ENCODE measurements at regions not wholly inside any gene's neighbourhood (a gene's known extent, or its start where the extent isn't known, plus 50 kb on each side); places are given as distances from the start of the nearest gene placed in this dataset.
A peak's percentile ranks its signal among the peaks of the same experiment; 100 is the strongest.
"Not testable (repeated sequence)": the region's sequence is repeated elsewhere in the genome, so short reads cannot be mapped to it uniquely, and the experiment has no call there.

- no peak for DNase-seq
Measured at GRCh38 chrX:555725-556666, 74.6 kb upstream of the SHOX start.

GRCh38 chrX:557601-558000 lies 73.0 kb upstream of the SHOX start:
- DNase-seq = not testable (repeated sequence)

GRCh38 chrX:559282-559681 lies 71.3 kb upstream of the SHOX start:
- not testable (repeated sequence) for DNase-seq

- DNase-seq = no peak
Measured at GRCh38 chrX:567891-568290, 62.7 kb upstream of the SHOX start.

GRCh38 chrX:568311-568710 lies 62.3 kb upstream of the SHOX start:
- DNase-seq = peak; percentile 19

- DNase-seq = peak; percentile 24
Measured at GRCh38 chrX:572538-573124, 58.0 kb upstream of the SHOX start.

GRCh38 chrX:574251-574650 lies 56.3 kb upstream of the SHOX start:
- DNase-seq = peak; percentile 12

- no peak for DNase-seq
Measured at GRCh38 chrX:574830-575229, 55.8 kb upstream of the SHOX start.

GRCh38 chrX:576904-577560 lies 53.6 kb upstream of the SHOX start:
- DNase-seq = peak; percentile 32

GRCh38 chrX:578531-578930 lies 52.1 kb upstream of the SHOX start:
- peak; percentile 16 for DNase-seq

GRCh38 chrX:580030-580429 lies 50.6 kb upstream of the SHOX start:
- DNase-seq = peak; percentile 31
